Type B pancreatic cell (in vitro differentiated cells): ENCODE measurements at regions not wholly inside any gene's neighbourhood (a gene's known extent, or its start where the extent isn't known, plus 50 kb on each side); places are given as distances from the start of the nearest gene placed in this dataset.
"Not testable (repeated sequence)": the region's sequence is repeated elsewhere in the genome, so short reads cannot be mapped to it uniquely, and the experiment has no call there.

Experiments
- DNase-seq: peaks from one replicate; pipeline ENCODE4 v3.0.0; 2021; ENCODE audit warnings: mixed read lengths; ENCODE audit not compliant: unreplicated experiment; ENCODE audit errors: extremely low spot score
- H3K27ac Mint-ChIP-seq: 2 replicates; pipeline ENCODE4 v1.8.0; 2021; ENCODE audit warnings: mild to moderate bottlenecking, mixed read lengths
- H3K27me3 Mint-ChIP-seq: 2 replicates; pipeline ENCODE4 v1.8.0; 2021; ENCODE audit warnings: mixed read lengths
- H3K36me3 Mint-ChIP-seq: 2 replicates; pipeline ENCODE4 v1.8.0; 2021; ENCODE audit warnings: mixed read lengths
- H3K4me1 Mint-ChIP-seq: one replicate; pipeline ENCODE4 v1.8.0; 2021; ENCODE audit warnings: mixed read lengths; ENCODE audit not compliant: unreplicated experiment
- H3K4me3 Mint-ChIP-seq: 2 replicates; pipeline ENCODE4 v1.8.0; 2021; ENCODE audit warnings: mild to moderate bottlenecking, mixed read lengths
- H3K9me3 Mint-ChIP-seq: 2 replicates; pipeline ENCODE4 v1.8.0; 2021; ENCODE audit warnings: mixed read lengths
- CTCF ChIP-seq: fragments of 200-600 bp; sonication (generic); conservative IDR thresholded peaks from 2 replicates; pipeline ENCODE4 v1.5.0; 2021; ENCODE audit warnings: antibody characterized with exemption, mild to moderate bottlenecking

- Mint-ChIP-seq H3K27ac (no peak overlapping the region), H3K9me3 (no peaks in the 10 kb centered on the region), H3K4me1 (no peaks in the 10 kb centered on the region), H3K36me3 (no peaks in the 10 kb centered on the region), H3K4me3 (no peak overlapping the region), H3K27me3 (no peaks in the 10 kb centered on the region)
- no peak for DNase-seq
- no peak for TF ChIP-seq CTCF
Observed at GRCh38 chr4:181845617-181846016, 397.6 kb upstream of the TENM3 start.

DNA sequence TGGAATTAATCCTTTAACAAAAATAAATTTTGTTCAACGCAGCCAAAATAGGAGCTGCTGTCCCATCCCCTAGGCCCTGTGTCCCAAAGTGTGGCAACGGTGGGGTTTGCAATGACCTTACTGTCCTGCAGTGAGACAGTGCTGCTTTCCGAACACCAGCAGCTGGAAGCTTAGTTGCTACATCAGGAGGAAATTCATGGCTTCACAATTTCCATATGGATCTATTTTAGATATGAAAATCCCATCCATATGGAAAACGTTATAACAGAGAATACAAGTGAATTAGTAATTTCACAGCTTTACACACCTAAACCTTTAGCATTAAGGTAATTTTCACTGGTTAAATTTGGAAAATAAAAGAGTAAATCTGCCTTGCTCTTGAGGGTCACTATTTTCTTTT lies 396.3 kb upstream of the TENM3 start:
- H3K36me3 Mint-ChIP-seq, result no peaks in the 10 kb centered on the region
- no peaks in the 10 kb centered on the region for H3K4me1 Mint-ChIP-seq
- H3K27me3 Mint-ChIP-seq, result no peaks in the 10 kb centered on the region
- no peak overlapping the region for H3K27ac Mint-ChIP-seq
- no peaks in the 10 kb centered on the region for H3K9me3 Mint-ChIP-seq
- no peak for DNase-seq
- H3K4me3 Mint-ChIP-seq, result no peak overlapping the region
- no peak for TF ChIP-seq CTCF

- H3K27me3 Mint-ChIP-seq, result no peaks in the 10 kb centered on the region
- H3K27ac Mint-ChIP-seq, result no peak overlapping the region
- no peaks in the 10 kb centered on the region for H3K36me3 Mint-ChIP-seq
- H3K9me3 Mint-ChIP-seq, result no peaks in the 10 kb centered on the region
- TF ChIP-seq CTCF, result no peak
- no peak for DNase-seq
- H3K4me1 Mint-ChIP-seq, result no peaks in the 10 kb centered on the region
- H3K4me3 Mint-ChIP-seq, result no peak overlapping the region
Observed at GRCh38 chr4:181848357-181848756, 394.8 kb upstream of the TENM3 start.

GRCh38 chr4:181849472-181849871 lies 393.7 kb upstream of the TENM3 start:
- H3K4me3 Mint-ChIP-seq, result no peak overlapping the region
- DNase-seq, result no peak
- no peak overlapping the region for H3K27ac Mint-ChIP-seq
- no peaks in the 10 kb centered on the region for H3K36me3 Mint-ChIP-seq
- no peak for TF ChIP-seq CTCF
- H3K27me3 Mint-ChIP-seq, result no peaks in the 10 kb centered on the region
- no peaks in the 10 kb centered on the region for H3K9me3 Mint-ChIP-seq
- no peaks in the 10 kb centered on the region for H3K4me1 Mint-ChIP-seq

DNA sequence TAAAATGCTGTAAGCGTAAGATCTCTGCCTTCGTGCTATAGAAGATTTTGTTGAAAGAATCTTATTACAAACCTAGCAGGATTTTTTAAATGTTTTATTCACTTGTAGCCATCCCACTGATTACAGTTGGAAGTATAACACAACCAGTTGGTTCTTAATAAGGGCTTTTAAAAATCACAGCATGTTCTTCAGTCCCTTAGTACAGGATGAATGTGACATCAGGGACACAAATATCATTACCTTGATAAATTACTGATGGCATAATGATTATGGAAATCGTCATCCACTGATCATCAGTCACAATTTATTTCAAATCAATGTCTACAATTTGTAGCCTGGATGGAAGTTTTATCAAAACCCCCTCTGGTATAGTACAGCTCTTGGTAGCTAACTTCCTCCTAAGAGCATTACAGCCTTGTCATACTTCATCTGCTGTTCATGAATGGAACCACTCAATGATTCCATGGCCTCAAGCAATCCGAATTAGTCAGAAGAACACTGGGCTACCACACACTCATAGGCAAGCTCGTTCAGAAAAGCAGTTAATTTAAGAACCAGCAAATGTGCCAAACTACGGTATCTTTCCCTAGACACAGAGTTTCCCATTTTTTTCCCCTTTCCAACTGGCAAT lies 389.2 kb upstream of the TENM3 start:
- H3K27me3 Mint-ChIP-seq, result peaks cover 4% of the 10 kb centered on the region
- H3K4me3 Mint-ChIP-seq, result no peak overlapping the region
- no peaks in the 10 kb centered on the region for H3K36me3 Mint-ChIP-seq
- no peak for DNase-seq
- H3K4me1 Mint-ChIP-seq, result peaks cover 6% of the 10 kb centered on the region
- no peak overlapping the region for H3K27ac Mint-ChIP-seq
- H3K9me3 Mint-ChIP-seq, result peaks cover 6% of the 10 kb centered on the region
- no peak for TF ChIP-seq CTCF

GRCh38 chr4:181855307-181855706 lies 387.9 kb upstream of the TENM3 start:
- Mint-ChIP-seq H3K9me3 (peaks cover 6% of the 10 kb centered on the region), H3K36me3 (no peaks in the 10 kb centered on the region), H3K4me3 (no peak overlapping the region)

GRCh38 chr4:181857471-181857870 lies 385.7 kb upstream of the TENM3 start:
- H3K27ac Mint-ChIP-seq, H3K4me3 Mint-ChIP-seq, H3K27me3 Mint-ChIP-seq, DNase-seq, H3K9me3 Mint-ChIP-seq, H3K36me3 Mint-ChIP-seq: not testable (repeated sequence)
- H3K4me1 Mint-ChIP-seq, result peaks cover 12% of the 10 kb centered on the region

More at GRCh38 chr4:181855307-181855706, 387.9 kb upstream of the TENM3 start:
- TF ChIP-seq CTCF, result no peak
- Mint-ChIP-seq H3K27me3 (peaks cover 4% of the 10 kb centered on the region), H3K27ac (no peak overlapping the region), H3K4me1 (peaks cover 10% of the 10 kb centered on the region)
- no peak for DNase-seq
